ENCODE measurements at regions not wholly inside any gene's neighbourhood (a gene's known extent, or its start where the extent isn't known, plus 50 kb on each side); places are given as distances from the start of the nearest gene placed in this dataset.
A peak's percentile ranks its signal among the peaks of the same experiment; 100 is the strongest.

DNA sequence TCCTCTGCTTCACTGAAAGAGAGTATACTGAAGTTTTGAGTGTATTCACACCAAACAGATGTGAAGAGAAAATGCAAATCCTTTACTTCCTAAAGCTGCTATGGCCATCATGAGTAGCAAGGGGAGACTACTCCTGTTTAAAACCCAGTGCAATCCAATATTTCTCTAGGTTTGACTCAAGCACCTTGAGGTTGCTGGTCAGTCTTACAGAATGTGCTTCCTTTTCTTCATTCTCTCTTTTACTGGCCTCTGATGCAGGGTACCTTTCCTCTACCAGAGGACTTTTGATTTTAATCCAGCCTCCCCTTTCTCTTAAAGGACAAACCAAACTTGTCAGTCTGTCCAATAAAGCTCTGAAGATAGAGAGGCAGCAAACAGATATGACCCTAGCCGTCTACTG lies 98.1 kb upstream of the TLE4 start:
- TF ChIP-seq, protein P1, sequence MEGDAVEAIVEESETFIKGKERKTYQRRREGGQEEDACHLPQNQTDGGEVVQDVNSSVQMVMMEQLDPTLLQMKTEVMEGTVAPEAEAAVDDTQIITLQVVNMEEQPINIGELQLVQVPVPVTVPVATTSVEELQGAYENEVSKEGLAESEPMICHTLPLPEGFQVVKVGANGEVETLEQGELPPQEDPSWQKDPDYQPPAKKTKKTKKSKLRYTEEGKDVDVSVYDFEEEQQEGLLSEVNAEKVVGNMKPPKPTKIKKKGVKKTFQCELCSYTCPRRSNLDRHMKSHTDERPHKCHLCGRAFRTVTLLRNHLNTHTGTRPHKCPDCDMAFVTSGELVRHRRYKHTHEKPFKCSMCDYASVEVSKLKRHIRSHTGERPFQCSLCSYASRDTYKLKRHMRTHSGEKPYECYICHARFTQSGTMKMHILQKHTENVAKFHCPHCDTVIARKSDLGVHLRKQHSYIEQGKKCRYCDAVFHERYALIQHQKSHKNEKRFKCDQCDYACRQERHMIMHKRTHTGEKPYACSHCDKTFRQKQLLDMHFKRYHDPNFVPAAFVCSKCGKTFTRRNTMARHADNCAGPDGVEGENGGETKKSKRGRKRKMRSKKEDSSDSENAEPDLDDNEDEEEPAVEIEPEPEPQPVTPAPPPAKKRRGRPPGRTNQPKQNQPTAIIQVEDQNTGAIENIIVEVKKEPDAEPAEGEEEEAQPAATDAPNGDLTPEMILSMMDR (conservative IDR thresholded peaks at IDR 0.05; ENCODE audit: low read depth, low read length): no peak
- no peak for TF ChIP-seq EZH2 (IDR thresholded peaks at IDR 0.05; ENCODE audit: borderline replicate concordance, low read depth, low read length, poor library complexity, severe bottlenecking)
- intact Hi-C loops (cut with micrococcal nuclease; ENCODE audit: unreplicated experiment): loop anchor here (5.0 to 10.0 kb wide), 4 partner anchors 191 to 974 kb away; no protein-coding TSS in a partner anchor
- H3K27ac ChIP-seq (ENCODE audit: low read depth, low read length, poor library complexity, severe bottlenecking): no peak overlapping the region
- POLR2A ChIA-PET (ENCODE audit: low non-redundant PET): no interaction called here
- H3K4me1 ChIP-seq (ENCODE audit: insufficient read depth, low read length, poor library complexity, severe bottlenecking): no peaks in the 10 kb centered on the region
- H3K9me3 ChIP-seq (ENCODE audit: low read depth, low read length, poor library complexity, severe bottlenecking): no peaks in the 10 kb centered on the region
- no peak overlapping the region for H3K4me3 ChIP-seq (ENCODE audit: low read depth, low read length, poor library complexity, severe bottlenecking)
- H3K27me3 ChIP-seq (replicated peaks; ENCODE audit: insufficient read depth, low read depth, low read length, poor library complexity): no peaks in the 10 kb centered on the region
- no peak for DNase-seq (ENCODE audit: low spot score)
- no TSS peak for BruUV-seq (replicated peaks)
- CTCF ChIA-PET: no interaction called here
- H3K36me3 ChIP-seq (ENCODE audit: insufficient read depth, low read length, poor library complexity, severe bottlenecking): no peaks in the 10 kb centered on the region

DNA sequence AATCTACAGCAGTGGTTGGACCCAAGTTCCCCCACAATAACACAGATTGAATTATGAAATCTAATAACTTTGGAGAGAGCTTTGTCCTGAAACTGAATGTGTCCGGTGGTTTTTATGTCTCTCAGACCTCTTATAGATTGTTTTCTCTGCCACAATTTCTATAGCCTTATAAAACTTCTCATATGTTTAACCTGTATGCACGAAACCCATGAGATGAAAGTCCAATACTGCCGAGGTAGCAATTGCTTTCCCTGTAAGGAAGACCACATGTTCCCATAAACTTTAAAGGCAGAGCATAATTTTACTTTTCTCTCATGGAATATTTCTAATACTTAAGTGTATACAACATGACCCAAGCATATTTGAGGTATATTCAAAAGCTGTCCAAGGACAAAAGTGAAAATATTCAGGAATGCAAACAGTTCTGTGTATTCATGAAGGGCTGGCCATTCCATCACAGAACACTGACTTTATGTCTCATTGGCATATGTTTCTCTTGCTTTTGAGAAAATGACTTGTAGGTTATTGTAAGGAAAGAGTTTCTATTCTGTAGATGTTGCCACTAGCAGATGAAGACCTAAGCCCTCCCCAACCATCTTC lies 94.4 kb upstream of the TLE4 start:
- no peaks in the 10 kb centered on the region for H3K27me3 ChIP-seq (replicated peaks; ENCODE audit: insufficient read depth, low read depth, low read length, poor library complexity)
- no peak overlapping the region for H3K4me3 ChIP-seq (ENCODE audit: low read depth, low read length, poor library complexity, severe bottlenecking)
- BruUV-seq (replicated peaks): no TSS peak
- ChIA-PET CTCF (no interaction called here), POLR2A (ENCODE audit: low non-redundant PET) (no interaction called here)
- no peaks in the 10 kb centered on the region for H3K36me3 ChIP-seq (ENCODE audit: insufficient read depth, low read length, poor library complexity, severe bottlenecking)
- H3K4me1 ChIP-seq (ENCODE audit: insufficient read depth, low read length, poor library complexity, severe bottlenecking): no peaks in the 10 kb centered on the region
- intact Hi-C loops (cut with micrococcal nuclease; ENCODE audit: unreplicated experiment): loop anchor here (5.0 to 10.0 kb wide), 4 partner anchors 85 to 687 kb away; no protein-coding TSS in a partner anchor
- no peak for DNase-seq (ENCODE audit: low spot score)
- H3K9me3 ChIP-seq (ENCODE audit: low read depth, low read length, poor library complexity, severe bottlenecking): no peaks in the 10 kb centered on the region
- no peak overlapping the region for H3K27ac ChIP-seq (ENCODE audit: low read depth, low read length, poor library complexity, severe bottlenecking)
- TF ChIP-seq, protein P1 (conservative IDR thresholded peaks at IDR 0.05; ENCODE audit: low read depth, low read length): no peak
- no peak for TF ChIP-seq EZH2 (IDR thresholded peaks at IDR 0.05; ENCODE audit: borderline replicate concordance, low read depth, low read length, poor library complexity, severe bottlenecking)

GRCh38 chr9:79477955-79478771 lies 93.6 kb upstream of the TLE4 start:
- POLR2A ChIA-PET (ENCODE audit: low non-redundant PET): interaction anchor here (0.6 kb wide), 1 partner anchor 91 kb away, joined by 3 read pairs; no protein-coding TSS in a partner anchor
- Histone ChIP-seq H3K27me3 (replicated peaks; ENCODE audit: insufficient read depth, low read depth, low read length, poor library complexity) (no peaks in the 10 kb centered on the region), H3K4me1 (ENCODE audit: insufficient read depth, low read length, poor library complexity, severe bottlenecking) (no peaks in the 10 kb centered on the region), H3K4me3 (ENCODE audit: low read depth, low read length, poor library complexity, severe bottlenecking) (no peak overlapping the region), H3K36me3 (ENCODE audit: insufficient read depth, low read length, poor library complexity, severe bottlenecking) (no peaks in the 10 kb centered on the region), H3K27ac (ENCODE audit: low read depth, low read length, poor library complexity, severe bottlenecking) (no peak overlapping the region), H3K9me3 (ENCODE audit: low read depth, low read length, poor library complexity, severe bottlenecking) (no peaks in the 10 kb centered on the region)
- no peak for TF ChIP-seq EZH2 (IDR thresholded peaks at IDR 0.05; ENCODE audit: borderline replicate concordance, low read depth, low read length, poor library complexity, severe bottlenecking)
- TF ChIP-seq, protein P1 (conservative IDR thresholded peaks at IDR 0.05; ENCODE audit: low read depth, low read length): peak; percentile 76
- intact Hi-C loops (cut with micrococcal nuclease; ENCODE audit: unreplicated experiment): loop anchor here (5.0 to 10.0 kb wide), 4 partner anchors 84 to 687 kb away; no protein-coding TSS in a partner anchor
- no TSS peak for BruUV-seq (replicated peaks)
- CTCF ChIA-PET: no interaction called here
- peak; percentile 71 for DNase-seq (ENCODE audit: low spot score)

Measured in A673 (cell line).